Hindlimb muscle (tissue), 1 donor: ENCODE measurements at regions not wholly inside any gene's neighbourhood (a gene's known extent, or its start where the extent isn't known, plus 50 kb on each side); places are given as distances from the start of the nearest gene placed in this dataset.
A peak's percentile ranks its signal among the peaks of the same experiment; 100 is the strongest.

ENCODE experiments used
- DNase-seq: peaks from one replicate; pipeline ENCODE4 v3.0.0-alpha.2; 2013

DNA sequence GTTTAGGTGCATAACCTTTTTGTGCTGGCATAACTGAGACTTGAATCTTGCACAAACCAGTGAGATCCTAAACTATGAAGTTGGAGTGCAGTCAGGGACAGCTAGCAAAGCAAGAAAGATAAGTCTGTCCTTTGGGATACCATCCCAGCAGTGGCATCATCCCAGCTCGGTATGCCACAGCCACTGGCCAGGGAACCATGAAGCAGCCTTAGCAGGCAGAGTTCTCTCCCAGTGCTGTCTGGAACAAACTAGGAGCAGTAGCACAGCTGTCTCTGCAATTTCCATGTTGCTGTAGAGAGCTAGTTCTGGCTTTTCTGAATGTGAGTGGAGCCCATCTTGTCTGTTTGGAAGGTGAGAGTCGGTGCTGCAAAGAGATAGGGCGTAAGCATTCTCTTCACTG lies 130.3 kb downstream of the DTWD1 start:
- peak; percentile 10 for DNase-seq

DNA sequence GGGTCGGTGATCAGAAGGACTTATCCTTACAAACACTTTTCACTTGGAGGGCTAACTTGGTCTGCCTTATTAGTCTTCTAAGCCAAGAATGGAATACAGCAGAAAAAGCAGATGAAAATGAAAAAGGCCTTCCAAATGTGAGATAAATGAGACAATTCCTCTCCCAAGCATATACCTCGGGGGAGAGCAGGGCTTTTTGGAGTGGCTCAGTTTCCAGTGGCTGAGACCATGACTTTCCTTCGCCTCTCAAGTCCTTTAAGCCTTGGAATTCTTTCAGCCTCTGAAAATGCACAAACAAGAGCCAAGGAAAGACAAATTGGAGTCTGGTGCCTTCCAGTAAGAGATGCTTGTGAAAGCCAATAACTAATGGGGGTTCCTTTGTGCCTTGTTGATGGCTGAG lies 130.9 kb downstream of the DTWD1 start:
- peak; percentile 4 for DNase-seq

DNA sequence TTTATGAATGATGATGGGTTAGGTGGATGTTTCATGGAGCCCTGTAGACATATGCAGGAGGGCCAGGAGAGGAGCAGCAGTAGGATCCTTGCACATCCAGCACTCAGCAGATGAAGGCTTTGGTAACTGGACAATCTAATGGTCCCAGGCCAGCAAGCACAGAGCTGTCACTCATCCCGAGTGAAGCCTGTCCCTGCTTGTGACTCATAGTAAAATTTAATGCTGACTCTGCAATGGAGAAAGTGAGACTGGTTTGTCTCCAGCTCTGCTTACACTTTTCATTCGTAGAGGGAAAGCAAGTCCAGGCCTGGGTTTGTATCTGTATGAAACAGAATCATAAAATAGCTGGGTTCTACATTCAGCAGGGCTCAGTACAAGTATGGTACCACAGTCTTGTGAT lies 131.7 kb downstream of the DTWD1 start:
- DNase-seq: no peak

DNA sequence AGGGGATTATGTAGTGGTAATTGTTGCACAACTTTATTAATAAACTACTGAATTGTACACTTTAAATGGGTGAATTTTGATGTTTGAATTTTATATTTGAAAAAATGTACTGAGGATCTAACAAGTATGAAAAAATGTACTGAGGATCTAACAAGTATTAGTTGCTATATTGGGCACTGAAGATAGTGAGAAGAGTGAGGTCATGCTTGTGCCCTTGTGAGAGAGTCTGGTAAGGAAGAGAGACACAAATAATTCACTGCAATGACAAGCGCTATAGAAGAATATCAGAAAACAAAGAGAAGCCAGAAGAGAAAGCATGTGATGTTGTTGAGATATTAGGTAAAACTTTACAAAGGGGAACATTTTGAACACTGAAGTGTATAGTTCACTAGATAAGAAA lies 137.6 kb downstream of the DTWD1 start:
- no peak for DNase-seq

DNA sequence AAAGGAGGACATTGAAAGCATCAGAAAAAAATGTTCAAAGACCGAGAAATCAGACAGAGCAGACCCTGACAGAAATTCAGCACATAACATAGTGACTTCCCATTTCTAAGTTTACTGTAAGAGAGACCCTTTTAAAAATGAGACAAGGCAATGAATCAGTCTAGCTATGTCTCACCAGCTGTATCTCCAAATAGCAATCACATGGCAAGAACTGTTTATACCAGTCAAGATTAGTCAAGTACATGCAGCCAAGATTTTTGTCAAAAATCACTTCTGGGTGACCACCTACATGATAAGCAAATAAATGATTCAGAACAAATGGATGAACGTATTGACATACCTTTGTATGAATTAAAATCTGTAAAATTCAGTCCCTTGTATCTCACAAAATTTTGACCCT lies 138.0 kb downstream of the DTWD1 start:
- no peak for DNase-seq

DNA sequence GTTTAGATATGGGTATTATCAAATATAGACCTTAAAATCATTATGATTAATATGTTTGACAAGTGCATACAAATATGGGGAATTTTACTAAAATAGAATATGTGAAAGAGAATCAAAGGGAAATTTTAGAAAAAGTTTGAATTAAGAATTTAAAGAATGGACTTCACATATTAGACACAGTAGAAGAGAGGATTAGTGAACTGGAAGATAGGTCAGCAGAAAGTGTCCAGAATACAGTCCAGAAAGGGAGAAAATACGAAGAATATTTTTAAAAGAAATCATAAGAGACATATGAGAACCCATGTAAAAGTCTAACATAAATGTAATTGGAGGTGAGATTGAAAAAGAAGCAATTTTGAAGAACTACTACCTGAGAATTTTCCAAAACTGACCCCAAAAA lies 139.9 kb downstream of the DTWD1 start:
- no peak for DNase-seq

DNA sequence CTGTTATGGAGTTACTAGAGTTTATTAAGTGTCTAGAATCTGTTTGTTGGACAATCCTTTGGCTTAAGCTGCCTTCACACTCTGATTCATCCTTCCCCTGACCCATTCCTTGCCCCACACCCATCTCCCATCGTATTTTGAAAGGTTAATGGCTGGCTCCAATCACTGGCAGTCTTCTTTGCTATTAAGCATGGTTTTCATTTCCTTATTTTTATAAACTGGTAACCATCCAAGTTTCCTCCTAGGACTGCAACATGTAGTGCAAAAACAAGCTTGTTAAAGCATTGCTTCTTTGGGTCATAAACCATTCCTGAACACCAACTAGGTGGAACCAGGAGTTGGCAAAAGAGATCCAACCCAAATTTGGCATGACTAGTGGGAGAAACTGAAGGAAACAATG lies 148.4 kb downstream of the DTWD1 start:
- DNase-seq: no peak

DNA sequence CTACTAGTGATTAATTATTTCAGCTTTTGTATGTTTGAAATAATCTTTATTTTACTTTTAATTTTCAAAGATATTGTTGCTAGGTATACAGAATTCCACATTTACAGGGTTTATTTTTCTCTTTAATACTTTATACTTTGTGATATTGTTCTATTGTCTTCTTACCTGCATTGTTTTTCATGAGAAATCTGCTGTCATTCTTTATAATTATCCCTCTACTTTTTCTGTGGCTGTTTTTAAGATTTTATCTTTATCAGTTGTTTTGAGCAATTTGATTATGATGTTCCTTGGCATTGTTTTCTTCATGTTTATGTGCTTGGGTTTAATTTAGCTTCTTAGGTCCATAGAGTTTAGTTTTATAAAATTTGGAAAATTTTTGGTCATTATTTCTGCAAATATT lies 168.6 kb downstream of the DTWD1 start:
- no peak for DNase-seq

DNA sequence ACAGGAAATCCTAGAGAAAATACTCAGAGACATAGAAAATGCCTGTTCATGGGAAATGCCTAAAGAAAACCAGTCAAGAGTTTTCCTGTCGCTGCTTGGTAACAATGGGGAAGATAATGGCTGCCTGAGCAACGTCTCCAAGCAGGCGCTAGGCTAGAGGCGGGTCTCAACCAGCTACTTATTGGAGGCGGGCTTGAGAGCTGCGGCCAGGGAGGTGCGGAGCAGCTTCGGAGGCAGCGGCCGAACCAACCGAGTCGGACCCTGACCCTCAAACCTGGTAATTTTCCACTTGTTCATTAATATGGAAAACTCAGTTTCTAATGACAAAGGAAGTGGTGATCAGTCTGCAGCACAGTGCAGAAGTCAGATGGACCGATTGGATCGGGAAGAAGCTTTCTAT lies 173.1 kb downstream of the DTWD1 start:
- DNase-seq: no peak

DNA sequence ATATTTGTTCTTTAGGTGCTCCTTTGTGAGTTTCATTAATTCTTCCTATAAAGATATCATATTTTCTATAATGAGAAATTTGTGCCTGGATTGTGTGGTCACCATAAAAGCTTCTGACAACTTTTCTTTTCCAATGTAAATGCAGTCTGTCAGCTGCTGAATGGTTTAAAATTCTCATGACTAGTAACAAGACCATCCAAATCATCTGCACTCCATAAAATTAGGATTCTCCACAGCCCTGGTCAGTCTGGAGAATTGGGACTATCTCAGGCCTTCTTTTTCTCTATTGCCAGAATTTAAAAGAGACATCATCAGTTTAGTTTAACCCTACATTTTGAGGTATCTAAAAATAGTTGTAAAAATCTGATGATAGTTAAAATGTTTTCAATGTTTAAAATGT lies 180.9 kb downstream of the DTWD1 start:
- no peak for DNase-seq
